Caco-2 (cell line): ENCODE measurements at regions not wholly inside any gene's neighbourhood (a gene's known extent, or its start where the extent isn't known, plus 50 kb on each side); places are given as distances from the start of the nearest gene placed in this dataset.

Experiments used
- BruUV-seq: library from RNA; stranded (reverse); fragments of 400-500 nt; replicated peaks from 2 replicates; lab custom pipeline; 2021; lab: Mats Ljungman, UMichigan
- CTCF ChIA-PET: fragments of 300-600 bp; sonication (Branson Sonifier 250); formaldehyde crosslinking; loops from one replicate; lab custom pipeline; 2022; ENCODE audit warnings: antibody characterized with exemption; lab: Charles Lee
- POLR2A ChIA-PET: fragments of 300-600 bp; sonication (Branson Sonifier 250); formaldehyde crosslinking; loops from one replicate; lab custom pipeline; 2022; ENCODE audit warnings: antibody characterized with exemption; lab: Charles Lee
- DNase-seq, 2 experiments: peaks; one replicate each; pipeline versions ENCODE4 v3.0.0 to v3.0.0-alpha.2; 2020 to 2022
- H3K27me3 ChIP-seq: replicated peaks from 2 replicates; pipeline ENCODE4 v1.6.0; 2011; ENCODE audit warnings: low read length; ENCODE audit not compliant: control insufficient read depth, insufficient read depth
- H3K36me3 ChIP-seq: 2 replicates; pipeline ENCODE4 v1.5.1; 2011; ENCODE audit warnings: low read length; ENCODE audit not compliant: control insufficient read depth, insufficient read depth
- H3K4me1 ChIP-seq: fragments of 250-450 bp; sonication (Bioruptor Pico); 2 replicates; pipeline ENCODE4 v1.5.1; 2020; ENCODE audit warnings: mild to moderate bottlenecking
- H3K4me3 ChIP-seq: 2 replicates; pipeline ENCODE4 v1.5.1; 2011; ENCODE audit warnings: low read depth, mild to moderate bottlenecking, control low read depth, low read length
- H3K9me3 ChIP-seq: fragments of 250-450 bp; sonication (Bioruptor Pico); 2 replicates; pipeline ENCODE4 v1.5.1; 2020; ENCODE audit warnings: mild to moderate bottlenecking, moderate library complexity
- H3K27ac Mint-ChIP-seq: one replicate; pipeline ENCODE4 v1.8.0; 2022; ENCODE audit warnings: mixed read lengths; ENCODE audit not compliant: unreplicated experiment
- H3K27me3 Mint-ChIP-seq: one replicate; pipeline ENCODE4 v1.8.0; 2022; ENCODE audit warnings: mixed read lengths; ENCODE audit not compliant: insufficient read depth, unreplicated experiment
- H3K36me3 Mint-ChIP-seq: one replicate; pipeline ENCODE4 v1.8.0; 2022; ENCODE audit warnings: mild to moderate bottlenecking, mixed read lengths; ENCODE audit not compliant: insufficient read depth, unreplicated experiment
- H3K4me1 Mint-ChIP-seq: one replicate; pipeline ENCODE4 v1.8.0; 2022; ENCODE audit warnings: low read depth, mixed read lengths; ENCODE audit not compliant: unreplicated experiment
- H3K4me3 Mint-ChIP-seq: one replicate; pipeline ENCODE4 v1.8.0; 2022; ENCODE audit warnings: mild to moderate bottlenecking, moderate library complexity, mixed read lengths; ENCODE audit not compliant: unreplicated experiment
- H3K9me3 Mint-ChIP-seq: one replicate; pipeline ENCODE4 v1.8.0; 2022; ENCODE audit warnings: mixed read lengths; ENCODE audit not compliant: unreplicated experiment
- CTCF ChIP-seq, 2 experiments: fragments of 200-600 bp in 1 of 2; IDR thresholded peaks; 1 replicate in 1 of 2; 2 replicates in 1 of 2; pipeline versions ENCODE4 v1.5.1 to v1.8.0; 2011 to 2022; ENCODE audit warnings: antibody characterized with exemption in 1 of 2, control low read depth in 1 of 2, inconsistent platforms in 1 of 2, low read depth in 1 of 2, low read length in 1 of 2, mild to moderate bottlenecking in 1 of 2, moderate library complexity in 1 of 2; ENCODE audit not compliant: insufficient read depth in 1 of 2, severe bottlenecking in 1 of 2, unreplicated experiment in 1 of 2
- intact Hi-C: fragments of 100-400 bp; cut with micrococcal nuclease; formaldehyde crosslinking; loops from one replicate; pipeline ENCODE4 v1.10.0; 2022; ENCODE audit not compliant: unreplicated experiment

- ChIA-PET POLR2A (no interaction called here), CTCF (no interaction called here)
- TF ChIP-seq CTCF (IDR thresholded peaks at IDR 0.05; ENCODE audit: insufficient read depth in 1 of 2, low read depth in 1 of 2, low read length in 1 of 2, severe bottlenecking in 1 of 2, unreplicated experiment in 1 of 2) = no peak
- peaks cover 7% of the 10 kb centered on the region for H3K27me3 Mint-ChIP-seq
- no peaks in the 10 kb centered on the region for H3K27me3 ChIP-seq
- H3K36me3 Mint-ChIP-seq = no peaks in the 10 kb centered on the region
- H3K36me3 ChIP-seq = no peaks in the 10 kb centered on the region
- no peak overlapping the region for H3K27ac Mint-ChIP-seq
- no TSS peak for BruUV-seq
- H3K4me3 ChIP-seq = no peak overlapping the region
- no peaks in the 10 kb centered on the region for H3K4me1 ChIP-seq
- H3K9me3 Mint-ChIP-seq = peaks cover 11% of the 10 kb centered on the region
- no peaks in the 10 kb centered on the region for H3K9me3 ChIP-seq
- intact Hi-C loops = no loop called here
- DNase-seq = no peak
- no peak overlapping the region for H3K4me3 Mint-ChIP-seq
- no peaks in the 10 kb centered on the region for H3K4me1 Mint-ChIP-seq
Measured at GRCh38 chr5:66315784-66316183, 171.7 kb downstream of the SREK1 start.

- BruUV-seq = no TSS peak
- CTCF ChIA-PET = no interaction called here
Measured at GRCh38 chr5:66322786-66323528, 178.9 kb downstream of the SREK1 start.

GRCh38 chr5:66323529-66323895, 179.4 kb downstream of the SREK1 start:
- POLR2A ChIA-PET = no interaction called here
- H3K4me3 Mint-ChIP-seq = no peak overlapping the region
- DNase-seq = no peak
- no peaks in the 10 kb centered on the region for H3K36me3 Mint-ChIP-seq
- CTCF ChIA-PET = no interaction called here
- no peaks in the 10 kb centered on the region for H3K4me1 ChIP-seq
- no peaks in the 10 kb centered on the region; the same call in 1 of the 2 replicates for H3K27me3 ChIP-seq
- H3K36me3 ChIP-seq = no peaks in the 10 kb centered on the region
- no peak overlapping the region for H3K27ac Mint-ChIP-seq
- peaks cover 27% of the 10 kb centered on the region for H3K27me3 Mint-ChIP-seq
- no TSS peak for BruUV-seq
- no peak for TF ChIP-seq CTCF (IDR thresholded peaks at IDR 0.05; ENCODE audit: insufficient read depth in 1 of 2, low read depth in 1 of 2, low read length in 1 of 2, severe bottlenecking in 1 of 2, unreplicated experiment in 1 of 2)
- H3K4me3 ChIP-seq = no peak overlapping the region
- no peaks in the 10 kb centered on the region for H3K4me1 Mint-ChIP-seq
- intact Hi-C loops = no loop called here
- no peaks in the 10 kb centered on the region for H3K9me3 ChIP-seq
- H3K9me3 Mint-ChIP-seq = no peaks in the 10 kb centered on the region

More at GRCh38 chr5:66322786-66323528, 178.9 kb downstream of the SREK1 start:
- no peaks in the 10 kb centered on the region for H3K4me1 Mint-ChIP-seq
- H3K36me3 Mint-ChIP-seq = no peaks in the 10 kb centered on the region
- no peak for TF ChIP-seq CTCF (IDR thresholded peaks at IDR 0.05; ENCODE audit: insufficient read depth in 1 of 2, low read depth in 1 of 2, low read length in 1 of 2, severe bottlenecking in 1 of 2, unreplicated experiment in 1 of 2)
- H3K27me3 Mint-ChIP-seq = peaks cover 24% of the 10 kb centered on the region
- no peak overlapping the region for H3K27ac Mint-ChIP-seq
- H3K4me3 Mint-ChIP-seq = no peak overlapping the region
- no peaks in the 10 kb centered on the region for H3K9me3 ChIP-seq
- no peaks in the 10 kb centered on the region for H3K9me3 Mint-ChIP-seq
- POLR2A ChIA-PET = no interaction called here
- no peak overlapping the region for H3K4me3 ChIP-seq
- H3K27me3 ChIP-seq = no peaks in the 10 kb centered on the region; the same call in 1 of the 2 replicates
- no peaks in the 10 kb centered on the region for H3K4me1 ChIP-seq
- intact Hi-C loops = no loop called here
- DNase-seq = no peak
- no peaks in the 10 kb centered on the region for H3K36me3 ChIP-seq
